ENCODE measurements at regions not wholly inside any gene's neighbourhood (a gene's known extent, or its start where the extent isn't known, plus 50 kb on each side); places are given as distances from the start of the nearest gene placed in this dataset.
A peak's percentile ranks its signal among the peaks of the same experiment; 100 is the strongest.

DNA sequence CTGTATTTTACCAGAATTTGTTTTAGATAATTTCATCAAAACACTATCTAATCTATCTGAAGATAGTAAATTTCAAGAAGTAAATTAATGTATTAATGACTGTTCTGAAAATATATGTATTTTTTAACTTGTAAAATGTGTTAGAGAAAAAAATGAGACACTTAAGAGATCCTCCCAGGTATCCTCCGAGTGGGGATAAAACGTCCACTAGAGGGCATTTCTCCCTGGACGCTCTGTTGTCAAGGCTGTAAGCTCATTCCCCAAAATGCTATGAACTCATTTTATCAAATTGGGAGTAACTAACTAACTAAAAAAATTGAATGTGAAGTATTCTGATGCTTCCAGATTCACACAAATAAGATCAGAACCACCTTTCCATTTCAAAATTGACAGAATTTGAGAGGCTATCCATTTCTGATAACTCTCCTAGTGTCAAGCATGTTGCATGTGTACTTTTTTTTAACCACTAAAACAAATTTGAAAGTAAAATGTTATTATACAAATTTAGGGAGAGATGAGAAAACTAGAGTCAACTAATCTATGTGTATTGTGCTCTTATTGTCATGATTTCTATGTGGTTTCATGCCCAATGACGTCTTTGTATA is 337.3 kb upstream of the HS3ST1 start:
- no peak overlapping the region for H3K4me3 ChIP-seq (ENCODE audit: low read depth, low read length)
- peak; percentile 13 for DNase-seq (ENCODE audit: low read depth)
- TF ChIP-seq, protein P1, sequence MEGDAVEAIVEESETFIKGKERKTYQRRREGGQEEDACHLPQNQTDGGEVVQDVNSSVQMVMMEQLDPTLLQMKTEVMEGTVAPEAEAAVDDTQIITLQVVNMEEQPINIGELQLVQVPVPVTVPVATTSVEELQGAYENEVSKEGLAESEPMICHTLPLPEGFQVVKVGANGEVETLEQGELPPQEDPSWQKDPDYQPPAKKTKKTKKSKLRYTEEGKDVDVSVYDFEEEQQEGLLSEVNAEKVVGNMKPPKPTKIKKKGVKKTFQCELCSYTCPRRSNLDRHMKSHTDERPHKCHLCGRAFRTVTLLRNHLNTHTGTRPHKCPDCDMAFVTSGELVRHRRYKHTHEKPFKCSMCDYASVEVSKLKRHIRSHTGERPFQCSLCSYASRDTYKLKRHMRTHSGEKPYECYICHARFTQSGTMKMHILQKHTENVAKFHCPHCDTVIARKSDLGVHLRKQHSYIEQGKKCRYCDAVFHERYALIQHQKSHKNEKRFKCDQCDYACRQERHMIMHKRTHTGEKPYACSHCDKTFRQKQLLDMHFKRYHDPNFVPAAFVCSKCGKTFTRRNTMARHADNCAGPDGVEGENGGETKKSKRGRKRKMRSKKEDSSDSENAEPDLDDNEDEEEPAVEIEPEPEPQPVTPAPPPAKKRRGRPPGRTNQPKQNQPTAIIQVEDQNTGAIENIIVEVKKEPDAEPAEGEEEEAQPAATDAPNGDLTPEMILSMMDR (IDR thresholded peaks at IDR 0.05; ENCODE audit: low read depth, low read length, missing control alignments) = peak; percentile 74

DNA sequence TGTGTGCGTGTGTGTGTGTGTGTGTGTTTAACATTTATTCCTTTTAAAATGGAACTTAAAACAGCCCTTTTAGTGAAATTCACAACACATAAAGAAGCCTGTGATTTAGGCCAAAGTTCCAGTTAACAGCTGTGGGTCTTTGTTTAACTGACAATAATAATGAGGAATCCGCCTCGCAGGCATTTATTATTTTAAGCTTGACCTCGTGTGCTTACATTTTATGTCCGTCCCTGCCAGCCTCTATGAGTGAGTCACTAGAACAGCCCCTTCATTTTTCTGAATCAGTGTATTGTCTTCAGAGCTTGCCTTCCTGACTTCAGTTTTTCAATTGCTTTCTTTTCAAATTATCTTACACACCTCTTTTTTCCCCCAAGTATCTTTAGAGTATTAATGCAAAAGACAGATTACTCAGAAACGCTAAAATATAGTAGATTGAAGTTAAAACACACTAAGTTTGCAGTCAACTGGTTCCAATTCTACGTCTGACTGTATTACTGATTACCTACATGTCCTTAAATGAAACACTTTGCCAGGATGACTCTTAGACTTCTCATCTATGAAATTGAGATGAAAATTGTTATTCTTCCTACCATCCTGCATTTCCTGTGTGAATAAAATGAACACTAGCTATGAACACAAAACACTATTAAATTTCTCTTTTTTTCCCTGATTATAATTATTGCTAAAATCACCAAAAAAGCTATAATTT is 319.6 kb upstream of the HS3ST1 start:
- no peak for DNase-seq (ENCODE audit: low read depth)
- no peak overlapping the region for H3K4me3 ChIP-seq (ENCODE audit: low read depth, low read length)
- TF ChIP-seq, protein P1 (IDR thresholded peaks at IDR 0.05; ENCODE audit: low read depth, low read length, missing control alignments) = no peak

DNA sequence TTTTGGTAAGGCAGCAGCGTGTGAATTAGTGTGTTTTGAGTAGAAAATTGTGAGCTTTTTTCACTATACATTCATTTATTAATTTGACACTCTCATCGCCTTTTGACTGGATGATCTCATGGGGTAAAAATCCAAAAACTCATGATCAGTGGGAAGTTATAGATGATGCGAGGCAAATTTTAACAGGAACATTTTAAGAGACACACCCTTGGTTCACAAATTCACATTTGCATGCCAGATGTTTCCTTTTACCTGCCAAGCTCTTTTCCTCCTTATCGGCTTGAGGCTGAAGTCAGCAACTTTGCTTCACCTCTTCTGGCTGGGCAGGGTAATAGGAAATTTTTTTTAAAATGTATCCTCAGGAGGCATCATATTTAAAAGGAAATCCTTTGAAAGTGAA is 318.0 kb upstream of the HS3ST1 start:
- no peak overlapping the region for H3K4me3 ChIP-seq (ENCODE audit: low read depth, low read length)
- TF ChIP-seq, protein P1 (IDR thresholded peaks at IDR 0.05; ENCODE audit: low read depth, low read length, missing control alignments) = no peak
- DNase-seq (ENCODE audit: low read depth) = no peak

DNA sequence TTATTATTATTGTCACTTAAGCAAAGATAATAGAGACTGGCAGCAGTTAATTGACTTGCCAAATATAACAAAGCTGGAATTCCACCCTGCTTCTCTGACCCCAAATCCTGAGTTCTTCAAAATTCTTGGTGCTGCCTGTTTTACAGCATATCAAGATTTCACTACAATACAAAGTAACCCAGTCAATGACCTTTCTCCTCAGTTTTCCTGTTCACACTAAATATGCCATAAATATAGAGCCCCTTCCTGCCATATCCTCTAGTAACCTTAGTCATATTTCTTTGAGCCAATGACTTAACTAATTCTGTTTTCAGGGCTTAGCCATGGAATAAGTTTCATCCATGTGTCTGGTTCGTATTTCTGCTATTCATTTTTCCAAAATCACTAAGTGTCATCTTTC is 315.3 kb upstream of the HS3ST1 start:
- H3K4me3 ChIP-seq (ENCODE audit: low read depth, low read length) = no peak overlapping the region
- TF ChIP-seq, protein P1 (IDR thresholded peaks at IDR 0.05; ENCODE audit: low read depth, low read length, missing control alignments) = no peak
- DNase-seq (ENCODE audit: low read depth) = no peak

DNA sequence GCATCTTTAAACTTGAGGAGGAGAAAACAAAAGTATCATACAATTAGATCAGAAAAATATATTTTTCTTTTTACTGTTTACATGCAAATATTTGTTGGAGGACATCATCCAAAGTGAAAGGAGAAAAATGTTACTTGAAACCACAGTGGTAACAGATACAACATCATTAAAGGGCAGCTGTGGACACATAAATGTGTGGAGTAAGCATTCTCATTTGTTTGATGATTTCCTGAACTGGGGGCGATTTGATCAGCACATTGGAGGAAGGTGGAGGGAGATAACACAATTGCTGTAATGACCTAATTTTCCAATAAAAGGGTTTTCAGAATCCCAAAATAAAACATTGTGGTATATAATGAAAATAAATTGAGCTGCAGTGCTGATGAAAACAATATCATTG is 314.5 kb upstream of the HS3ST1 start:
- H3K4me3 ChIP-seq (ENCODE audit: low read depth, low read length) = no peak overlapping the region
- TF ChIP-seq, protein P1 (IDR thresholded peaks at IDR 0.05; ENCODE audit: low read depth, low read length, missing control alignments) = no peak
- no peak for DNase-seq (ENCODE audit: low read depth)

DNA sequence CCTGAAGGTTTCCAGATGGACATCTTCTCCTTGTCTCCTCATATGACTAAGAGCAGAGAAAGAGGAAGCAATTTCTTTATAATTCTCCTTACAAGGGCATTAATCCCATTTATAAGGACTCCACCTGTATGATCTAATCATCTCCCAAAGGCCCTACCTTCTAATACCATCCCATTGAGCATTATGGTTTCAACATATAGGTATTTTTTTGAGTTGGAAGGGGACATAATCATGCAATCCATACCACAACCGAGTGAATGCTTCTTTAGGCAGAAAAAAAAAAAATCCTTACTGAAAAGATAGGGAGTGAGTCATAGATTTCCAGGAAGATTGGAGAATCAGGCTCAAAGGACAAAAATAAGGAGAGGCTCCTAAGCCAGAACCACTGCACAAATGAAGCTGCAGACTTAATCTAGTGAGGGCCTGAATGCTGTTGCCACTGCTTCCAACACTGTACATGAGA is 312.5 kb upstream of the HS3ST1 start:
- no peak for DNase-seq (ENCODE audit: low read depth)
- TF ChIP-seq, protein P1 (IDR thresholded peaks at IDR 0.05; ENCODE audit: low read depth, low read length, missing control alignments) = no peak
- no peak overlapping the region for H3K4me3 ChIP-seq (ENCODE audit: low read depth, low read length)

DNA sequence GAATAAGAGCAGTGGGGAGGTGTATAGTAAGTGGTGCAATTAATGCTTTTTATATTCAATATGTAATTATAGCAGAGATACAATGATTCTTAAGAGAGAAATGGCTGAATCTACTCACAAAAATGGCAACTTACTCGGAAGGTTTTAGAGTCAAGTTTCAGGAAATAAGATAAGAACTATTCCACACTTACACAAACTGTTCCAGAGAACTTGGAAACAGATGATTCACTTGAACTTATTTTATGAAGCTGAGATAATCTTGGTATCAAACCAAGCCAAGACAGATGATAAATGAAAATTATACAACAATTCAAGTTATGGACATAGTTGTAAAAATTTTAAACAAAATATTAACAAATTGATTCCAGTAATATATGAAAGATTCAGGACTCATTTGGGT is 311.3 kb upstream of the HS3ST1 start:
- TF ChIP-seq, protein P1 (IDR thresholded peaks at IDR 0.05; ENCODE audit: low read depth, low read length, missing control alignments) = no peak
- no peak overlapping the region for H3K4me3 ChIP-seq (ENCODE audit: low read depth, low read length)

More for the DNA sequence above, 311.3 kb upstream of the HS3ST1 start:
- no peak for DNase-seq (ENCODE audit: low read depth)

Data from GM12864 (cell line).